GM12872 (cell line): ENCODE measurements at regions not wholly inside any gene's neighbourhood (a gene's known extent, or its start where the extent isn't known, plus 50 kb on each side); places are given as distances from the start of the nearest gene placed in this dataset.

Source experiments
- TF ChIP-seq, protein P1 (sequence below): IDR thresholded peaks from 3 replicates; pipeline ENCODE4 v1.5.1; 2011; ENCODE audit warnings: low read depth, mild to moderate bottlenecking, low read length, moderate library complexity; ENCODE audit not compliant: insufficient read depth

- TF ChIP-seq, protein P1, sequence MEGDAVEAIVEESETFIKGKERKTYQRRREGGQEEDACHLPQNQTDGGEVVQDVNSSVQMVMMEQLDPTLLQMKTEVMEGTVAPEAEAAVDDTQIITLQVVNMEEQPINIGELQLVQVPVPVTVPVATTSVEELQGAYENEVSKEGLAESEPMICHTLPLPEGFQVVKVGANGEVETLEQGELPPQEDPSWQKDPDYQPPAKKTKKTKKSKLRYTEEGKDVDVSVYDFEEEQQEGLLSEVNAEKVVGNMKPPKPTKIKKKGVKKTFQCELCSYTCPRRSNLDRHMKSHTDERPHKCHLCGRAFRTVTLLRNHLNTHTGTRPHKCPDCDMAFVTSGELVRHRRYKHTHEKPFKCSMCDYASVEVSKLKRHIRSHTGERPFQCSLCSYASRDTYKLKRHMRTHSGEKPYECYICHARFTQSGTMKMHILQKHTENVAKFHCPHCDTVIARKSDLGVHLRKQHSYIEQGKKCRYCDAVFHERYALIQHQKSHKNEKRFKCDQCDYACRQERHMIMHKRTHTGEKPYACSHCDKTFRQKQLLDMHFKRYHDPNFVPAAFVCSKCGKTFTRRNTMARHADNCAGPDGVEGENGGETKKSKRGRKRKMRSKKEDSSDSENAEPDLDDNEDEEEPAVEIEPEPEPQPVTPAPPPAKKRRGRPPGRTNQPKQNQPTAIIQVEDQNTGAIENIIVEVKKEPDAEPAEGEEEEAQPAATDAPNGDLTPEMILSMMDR, result no peak
Measured at GRCh38 chr20:21623781-21624094, 81.7 kb upstream of the PAX1 start.

- TF ChIP-seq, protein P1, result no peak
Measured at GRCh38 chr20:21623074-21623780, 82.2 kb upstream of the PAX1 start.

- TF ChIP-seq, protein P1, result no peak
Measured at GRCh38 chr20:21622097-21622857, 83.2 kb upstream of the PAX1 start.

DNA sequence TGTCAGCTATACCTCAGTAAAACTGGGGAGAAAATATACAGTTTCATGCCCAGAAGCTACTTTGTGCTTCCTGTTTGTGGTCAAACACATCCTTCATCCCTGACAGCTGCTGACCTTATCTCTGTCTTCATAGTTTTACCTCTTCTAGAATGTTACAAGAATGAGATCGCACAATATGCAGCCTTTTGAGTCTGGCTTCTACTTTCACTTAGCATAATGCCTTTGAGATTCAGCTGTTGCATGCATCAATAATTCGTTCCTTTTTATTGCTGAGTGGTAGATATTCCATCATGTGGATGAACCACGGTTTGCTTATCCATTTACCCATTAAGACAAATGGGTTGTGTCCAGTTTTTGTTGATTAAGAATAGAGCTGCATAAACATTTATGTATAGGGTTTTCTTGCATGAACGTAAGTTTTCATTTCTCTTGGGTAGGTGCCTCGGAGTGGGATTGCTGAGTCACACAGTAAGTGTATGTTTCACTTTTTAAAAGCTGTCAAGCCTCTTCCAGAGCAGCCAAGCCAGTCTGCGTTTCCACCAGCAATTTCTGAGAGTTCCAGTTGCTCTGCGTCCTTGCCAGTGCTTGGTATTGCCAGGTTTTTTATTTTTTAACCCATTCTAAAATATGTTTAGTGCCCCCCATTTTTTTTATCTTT, 86.6 kb upstream of the PAX1 start:
- TF ChIP-seq, protein P1, result no peak

DNA sequence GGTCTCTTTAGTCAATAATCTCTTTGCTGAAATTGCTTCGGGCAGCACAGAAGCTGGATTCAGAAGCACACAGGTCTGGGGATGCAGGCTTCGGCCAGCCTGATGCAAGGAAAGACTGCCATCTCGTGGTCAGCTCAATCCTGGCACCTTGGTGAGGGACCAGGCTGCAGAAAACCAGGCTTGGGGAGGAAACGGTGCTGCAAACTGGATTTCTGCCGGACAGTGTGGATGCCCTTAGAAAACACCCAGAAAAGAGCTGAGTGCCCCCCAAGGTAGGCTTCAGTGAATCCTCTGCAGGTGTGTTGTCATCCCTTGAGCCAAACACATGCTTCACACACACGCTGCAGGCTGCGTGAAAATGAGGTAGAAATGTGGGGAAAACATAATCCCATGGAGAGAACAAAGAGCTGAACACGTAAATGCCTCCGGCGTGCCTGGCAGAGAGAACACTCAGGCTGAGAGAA, 89.8 kb upstream of the PAX1 start:
- TF ChIP-seq, protein P1, result peak; percentile 89

DNA sequence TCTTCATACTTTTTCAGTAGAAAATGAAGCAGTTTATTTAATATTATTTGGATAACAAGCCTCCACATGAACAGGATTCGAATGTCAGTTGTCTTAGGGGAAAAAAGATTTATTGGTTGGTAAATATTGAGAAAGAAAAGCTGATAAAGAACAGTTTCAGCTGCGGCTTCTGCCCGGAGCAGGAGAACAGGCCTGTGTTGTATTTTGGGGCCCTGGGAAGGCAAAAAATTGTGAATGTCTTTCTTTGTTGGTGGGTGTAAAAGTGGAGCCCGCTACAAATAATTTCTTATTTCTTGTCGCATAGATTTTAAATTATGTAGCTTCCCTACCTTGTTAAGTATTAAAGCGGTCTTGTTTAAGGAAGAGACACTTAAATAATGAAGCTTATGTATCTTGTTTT, 90.5 kb upstream of the PAX1 start:
- TF ChIP-seq, protein P1, result no peak

DNA sequence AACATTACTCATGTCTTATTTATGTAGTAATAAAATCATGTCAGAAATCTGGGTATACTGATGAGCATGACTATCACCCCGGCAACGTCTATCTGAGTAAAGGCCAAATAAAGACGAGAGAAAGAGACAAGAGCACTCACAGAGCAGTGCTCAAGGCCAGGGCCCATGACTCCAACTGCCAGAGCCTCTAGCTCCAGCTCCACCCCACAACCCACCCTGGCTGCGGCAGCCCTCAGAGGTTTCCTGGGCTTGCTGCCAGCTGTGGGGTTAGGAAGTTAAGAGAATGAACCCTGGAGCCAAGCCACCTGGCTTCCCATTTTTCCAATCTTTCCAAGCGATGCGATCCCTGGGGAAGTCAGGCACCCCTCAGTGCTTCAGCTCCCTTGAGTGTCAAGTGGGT, 92.0 kb upstream of the PAX1 start:
- TF ChIP-seq, protein P1, result no peak
